DMS53 treated with DMSO at 0.1 percent for 48 hours (cell line): ENCODE measurements at regions not wholly inside any gene's neighbourhood (a gene's known extent, or its start where the extent isn't known, plus 50 kb on each side); places are given as distances from the start of the nearest gene placed in this dataset.
"Not testable (repeated sequence)": the region's sequence is repeated elsewhere in the genome, so short reads cannot be mapped to it uniquely, and the experiment has no call there.

Source experiments
- DNase-seq: peaks from one replicate; lab custom pipeline; 2025; ENCODE audit not compliant: unreplicated experiment; lab: John Stamatoyannopoulos, UW

DNA sequence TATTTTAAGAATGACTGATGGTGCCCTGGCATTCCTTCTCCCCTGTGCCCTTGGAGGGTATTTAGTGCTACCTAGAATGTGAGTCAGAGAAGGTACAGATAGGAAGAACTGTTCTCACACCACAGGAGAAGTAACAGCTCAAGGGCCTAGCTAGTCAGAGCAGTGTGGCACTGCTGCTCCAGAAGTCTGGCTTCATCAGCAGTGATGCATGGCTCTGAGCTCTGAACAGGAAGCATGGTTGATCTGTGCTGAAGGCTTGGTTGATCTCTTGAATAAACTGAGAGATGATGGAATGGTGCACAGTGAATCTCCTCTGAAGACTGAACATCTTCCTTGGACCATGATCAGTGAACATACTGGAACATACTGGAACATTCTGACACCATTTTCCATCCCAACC is 425.3 kb upstream of the SLC35B3 start:
- peak; percentile 34 for DNase-seq

GRCh38 chr6:8859501-8859900 is 424.2 kb upstream of the SLC35B3 start:
- DNase-seq = no peak

DNA sequence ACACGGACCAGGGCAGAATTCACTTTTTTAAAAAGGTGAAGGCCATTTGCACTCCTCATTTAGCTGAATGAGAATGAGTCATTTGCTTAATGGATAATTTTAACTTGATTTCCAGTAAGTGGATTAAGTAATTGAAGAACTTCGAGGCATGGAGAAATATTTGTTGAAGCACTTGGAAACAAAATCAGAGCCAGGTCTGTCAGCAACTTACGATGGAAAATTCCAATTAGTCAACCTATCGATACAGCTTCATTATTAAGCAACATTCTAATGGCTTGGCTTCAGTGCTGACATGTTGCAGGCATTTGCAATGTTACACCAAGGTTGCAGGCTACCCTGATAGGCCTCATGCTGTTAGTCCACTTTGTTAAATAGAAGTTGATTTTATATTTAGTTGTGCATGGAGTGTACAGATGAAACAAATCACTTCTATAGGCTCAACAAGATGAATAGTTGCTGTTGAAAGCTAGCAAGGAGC is 423.5 kb upstream of the SLC35B3 start:
- DNase-seq = no peak

GRCh38 chr6:8857160-8857559 is 421.8 kb upstream of the SLC35B3 start:
- no peak for DNase-seq

GRCh38 chr6:8855411-8855810 is 420.1 kb upstream of the SLC35B3 start:
- DNase-seq = no peak

DNA sequence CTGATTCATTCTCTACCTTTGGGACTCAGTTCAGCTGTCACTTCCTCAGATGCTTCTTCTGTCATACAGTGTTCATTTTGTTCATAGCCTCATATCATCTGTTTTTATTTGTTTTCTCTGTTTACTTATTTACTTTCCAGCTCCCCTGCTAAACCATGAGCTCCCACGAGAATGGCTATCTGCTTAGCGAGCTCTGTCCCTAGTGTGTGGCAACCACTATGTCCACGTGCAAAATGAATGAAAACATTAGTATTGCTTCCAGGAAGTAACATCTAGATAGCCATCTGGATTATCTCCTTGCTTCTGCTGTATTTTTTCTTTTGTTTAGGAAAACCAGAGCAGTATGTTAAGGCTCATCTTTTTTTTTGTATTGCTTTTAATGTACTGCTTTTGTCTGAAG is 417.0 kb upstream of the SLC35B3 start:
- DNase-seq = no peak

GRCh38 chr6:8846680-8847079 is 411.3 kb upstream of the SLC35B3 start:
- not testable (repeated sequence) for DNase-seq

- no peak for DNase-seq
Observed at GRCh38 chr6:8845690-8846089, 410.3 kb upstream of the SLC35B3 start.

DNA sequence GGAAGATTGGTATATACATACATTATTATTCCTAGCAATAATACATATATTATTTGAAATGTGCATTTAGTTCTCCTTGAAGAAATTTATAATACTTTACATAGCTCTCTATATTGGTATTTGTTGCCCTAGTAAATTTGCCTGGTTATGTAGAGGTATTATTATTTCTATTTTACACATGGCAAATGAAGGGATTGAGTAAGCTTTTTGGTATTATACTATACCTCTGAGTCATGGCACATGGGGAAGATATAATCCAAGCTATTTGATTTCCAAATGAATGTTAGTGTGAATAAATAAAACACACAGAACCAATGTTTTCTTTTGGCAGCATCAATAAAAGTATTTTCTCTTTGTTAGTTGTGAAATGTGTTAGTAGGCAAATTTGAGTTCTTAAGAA is 409.6 kb upstream of the SLC35B3 start:
- no peak for DNase-seq

- DNase-seq = no peak
Observed at GRCh38 chr6:8839626-8840025, 404.3 kb upstream of the SLC35B3 start.

DNA sequence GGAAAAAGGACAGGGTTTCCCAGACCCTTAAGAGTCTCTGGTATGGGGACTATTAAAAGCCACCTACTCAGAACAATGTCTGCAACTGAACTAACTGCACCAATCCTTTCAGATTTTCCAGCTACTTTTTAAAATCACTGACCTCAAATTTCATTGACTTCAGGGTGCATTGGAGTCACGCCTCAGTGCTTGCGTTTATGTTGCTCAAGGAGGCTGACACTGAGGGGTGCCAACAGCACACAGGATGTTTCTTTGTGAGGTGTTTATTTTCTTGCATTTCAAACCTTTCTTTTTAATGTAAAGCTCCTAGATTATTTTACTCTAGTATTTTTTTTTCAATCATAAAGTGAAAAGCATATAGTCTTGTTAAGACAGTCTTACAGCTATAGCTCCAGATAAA is 402.0 kb upstream of the SLC35B3 start:
- no peak for DNase-seq

DNA sequence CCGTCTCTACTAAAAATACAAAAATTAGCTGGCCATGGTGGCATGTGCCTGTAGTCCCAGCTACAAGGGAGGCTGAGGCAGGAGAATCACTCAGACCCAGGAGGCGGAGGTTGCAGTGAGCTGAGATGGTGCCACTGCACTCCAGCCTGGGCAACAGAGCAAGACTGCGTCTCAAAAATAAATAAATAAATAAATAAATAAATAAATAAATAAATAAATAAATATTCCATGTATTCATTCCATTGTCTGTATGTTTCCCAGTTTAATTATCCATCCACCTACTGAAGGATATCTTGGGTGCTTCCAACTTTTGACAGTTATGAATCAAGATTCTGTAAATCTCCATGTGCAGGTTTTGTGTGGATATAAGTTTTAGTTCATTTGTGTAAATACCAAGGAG is 397.4 kb upstream of the SLC35B3 start:
- not testable (repeated sequence) for DNase-seq

- DNase-seq = no peak
Observed at GRCh38 chr6:8831366-8832152, 396.2 kb upstream of the SLC35B3 start.

DNA sequence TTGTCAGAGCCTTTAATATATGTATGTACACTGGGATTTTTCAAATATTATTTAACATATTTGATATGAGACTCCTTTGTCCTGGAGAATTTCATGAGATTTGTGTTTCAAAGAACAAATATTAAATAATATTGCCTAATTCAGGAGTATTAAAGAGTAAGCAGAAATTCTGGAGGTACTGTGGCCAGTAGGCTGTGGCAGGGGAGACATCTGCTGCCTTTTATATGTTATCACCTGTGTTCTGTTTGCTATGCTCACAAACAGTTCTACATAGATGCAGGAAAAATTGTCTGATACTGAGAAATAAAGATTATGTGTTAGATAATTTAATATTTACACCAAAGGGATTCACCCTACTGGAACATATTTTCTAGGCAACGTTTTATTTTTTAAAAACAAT is 395.4 kb upstream of the SLC35B3 start:
- DNase-seq = no peak

- no peak for DNase-seq
Observed at GRCh38 chr6:8829796-8830195, 394.5 kb upstream of the SLC35B3 start.

DNA sequence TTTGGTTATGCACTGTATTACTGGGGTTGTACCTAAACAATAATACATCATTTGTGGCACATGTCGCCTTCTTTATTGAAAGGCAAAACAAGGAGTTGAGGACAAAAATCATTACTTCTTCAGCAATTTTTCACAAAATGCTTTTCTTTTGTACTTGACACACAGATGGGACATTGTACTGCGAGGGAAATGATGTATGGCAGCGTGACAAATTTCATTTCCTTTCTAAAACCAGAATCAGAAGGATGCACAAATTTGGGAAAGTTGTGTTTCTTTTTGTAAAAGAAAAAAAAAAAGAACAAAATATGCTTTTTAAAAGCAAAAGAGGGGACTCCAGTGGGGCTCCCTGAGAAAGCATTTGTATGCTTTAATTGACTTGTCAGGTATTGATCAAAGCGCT is 394.0 kb upstream of the SLC35B3 start:
- no peak for DNase-seq

GRCh38 chr6:8828376-8828775 is 393.0 kb upstream of the SLC35B3 start:
- no peak for DNase-seq

DNA sequence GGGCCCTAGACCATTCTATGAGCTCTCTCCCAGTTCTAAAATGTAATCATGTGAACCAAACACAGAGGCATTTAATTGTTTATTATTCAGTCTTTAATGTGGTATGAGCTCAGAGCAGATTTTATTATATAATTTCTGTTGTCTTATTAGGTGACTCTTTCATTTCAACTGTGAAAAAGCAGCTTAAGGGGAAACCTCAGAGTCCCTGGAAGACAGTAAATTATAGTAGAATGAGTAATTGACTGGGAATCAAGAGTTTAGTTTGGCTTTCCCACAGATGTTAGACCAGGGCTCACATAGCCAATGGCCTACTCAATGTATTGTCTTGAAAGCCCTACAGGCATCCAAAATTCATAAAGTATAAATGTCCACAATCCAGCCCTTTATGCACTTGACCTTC is 390.4 kb upstream of the SLC35B3 start:
- DNase-seq = no peak

DNA sequence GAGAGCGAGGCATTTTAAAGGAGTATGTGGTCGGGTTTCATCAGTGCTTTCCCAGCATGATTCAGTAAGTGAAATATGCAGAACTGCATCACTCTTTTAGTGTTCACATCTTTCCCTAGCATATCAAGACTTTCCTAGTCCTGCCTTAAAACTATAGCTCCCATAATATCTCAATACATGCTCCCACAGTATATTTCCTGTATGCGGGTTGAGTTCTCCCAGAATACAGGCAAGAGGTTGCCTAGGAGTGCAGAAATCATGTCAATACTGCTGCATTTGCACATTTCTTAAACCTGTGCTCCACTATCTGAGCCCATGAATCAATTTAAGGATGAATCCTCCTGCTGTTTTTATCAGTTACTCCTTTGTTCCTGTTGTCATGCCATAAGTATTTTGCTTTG is 386.6 kb upstream of the SLC35B3 start:
- DNase-seq = no peak

DNA sequence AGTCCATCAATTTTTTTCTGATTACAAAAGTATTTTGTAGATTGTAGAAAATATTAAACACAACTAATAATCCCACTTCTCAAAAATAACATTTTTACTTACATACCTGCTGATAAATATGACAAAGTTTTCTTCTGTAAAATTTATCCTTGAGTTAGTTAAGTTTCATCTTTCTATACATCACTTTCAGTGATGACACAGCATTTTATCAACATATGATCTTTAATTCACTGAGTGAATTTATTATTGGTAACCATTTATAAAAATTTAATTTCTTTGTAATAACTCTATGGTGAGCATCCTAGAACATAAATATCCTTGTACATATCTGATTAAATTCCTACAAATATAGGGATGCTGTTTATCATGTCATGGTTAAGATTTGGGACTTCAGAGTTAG is 385.0 kb upstream of the SLC35B3 start:
- DNase-seq = no peak

DNA sequence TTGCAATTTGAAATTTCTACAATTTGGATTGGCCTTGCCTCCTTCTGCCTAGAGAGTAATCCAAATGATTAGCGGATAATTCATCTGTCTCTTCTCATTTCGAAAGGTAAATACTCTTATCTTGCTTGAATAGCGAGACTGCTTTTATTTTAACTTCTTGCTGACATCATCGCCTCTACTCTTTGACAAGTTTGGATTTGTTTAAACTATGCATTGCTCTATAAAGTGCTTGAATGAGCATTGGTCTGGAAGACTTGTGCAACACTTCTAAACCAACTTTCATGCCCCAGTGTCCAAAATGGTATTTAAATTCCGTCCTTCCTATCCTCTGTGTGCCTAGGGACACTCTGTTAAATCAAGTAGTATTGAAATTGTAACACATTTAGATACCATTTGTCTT is 384.1 kb upstream of the SLC35B3 start:
- no peak for DNase-seq

GRCh38 chr6:8814440-8815000 is 379.2 kb upstream of the SLC35B3 start:
- no peak for DNase-seq

- no peak for DNase-seq
Observed at GRCh38 chr6:8810325-8810724, 375.0 kb upstream of the SLC35B3 start.
